HG03469 (cell line): ENCODE measurements at regions not wholly inside any gene's neighbourhood (a gene's known extent, or its start where the extent isn't known, plus 50 kb on each side); places are given as distances from the start of the nearest gene placed in this dataset.
"Not testable (repeated sequence)": the region's sequence is repeated elsewhere in the genome, so short reads cannot be mapped to it uniquely, and the experiment has no call there.

Experiments used
- ATAC-seq: cut with Tn5 transposase; IDR thresholded peaks from one replicate; pipeline ENCODE4 v1.9.1; 2021; ENCODE audit warnings: mild to moderate bottlenecking, moderate library complexity, moderate number of reproducible peaks; ENCODE audit not compliant: unreplicated experiment

DNA sequence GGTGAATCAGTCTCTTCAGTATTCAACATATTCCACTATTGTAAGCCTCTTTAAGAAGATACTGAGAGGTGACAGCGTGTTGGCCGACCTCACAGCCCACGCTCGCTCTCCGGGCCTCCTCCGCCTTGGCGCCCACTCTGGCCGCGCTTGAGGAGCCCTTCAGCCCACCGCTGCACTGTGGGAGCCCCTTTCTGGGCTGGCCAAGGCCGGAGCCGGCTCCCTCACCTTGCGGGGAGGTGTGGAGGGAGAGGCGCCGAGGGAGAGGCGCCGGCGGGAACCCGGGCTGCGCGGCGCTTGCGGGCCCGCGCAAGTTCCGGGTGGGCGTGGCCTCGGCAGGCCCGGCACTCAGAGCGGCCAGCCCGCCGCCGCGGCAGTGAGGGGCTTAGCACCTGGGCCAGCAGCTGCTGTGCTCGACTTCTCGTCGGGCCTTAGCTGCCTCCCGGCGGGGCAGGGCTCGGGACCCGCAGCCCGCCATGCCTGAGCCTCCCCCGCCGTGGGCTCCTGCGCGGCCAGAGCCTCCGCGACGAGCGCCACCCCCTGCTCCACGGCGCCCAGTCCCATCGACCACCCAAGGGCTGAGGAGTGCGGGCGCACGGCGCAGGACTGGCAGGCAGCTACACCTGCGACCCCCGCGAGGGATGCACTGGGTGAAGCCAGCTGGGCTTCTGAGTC, 306.4 kb downstream of the SEMA3D start:
- not testable (repeated sequence) for ATAC-seq

DNA sequence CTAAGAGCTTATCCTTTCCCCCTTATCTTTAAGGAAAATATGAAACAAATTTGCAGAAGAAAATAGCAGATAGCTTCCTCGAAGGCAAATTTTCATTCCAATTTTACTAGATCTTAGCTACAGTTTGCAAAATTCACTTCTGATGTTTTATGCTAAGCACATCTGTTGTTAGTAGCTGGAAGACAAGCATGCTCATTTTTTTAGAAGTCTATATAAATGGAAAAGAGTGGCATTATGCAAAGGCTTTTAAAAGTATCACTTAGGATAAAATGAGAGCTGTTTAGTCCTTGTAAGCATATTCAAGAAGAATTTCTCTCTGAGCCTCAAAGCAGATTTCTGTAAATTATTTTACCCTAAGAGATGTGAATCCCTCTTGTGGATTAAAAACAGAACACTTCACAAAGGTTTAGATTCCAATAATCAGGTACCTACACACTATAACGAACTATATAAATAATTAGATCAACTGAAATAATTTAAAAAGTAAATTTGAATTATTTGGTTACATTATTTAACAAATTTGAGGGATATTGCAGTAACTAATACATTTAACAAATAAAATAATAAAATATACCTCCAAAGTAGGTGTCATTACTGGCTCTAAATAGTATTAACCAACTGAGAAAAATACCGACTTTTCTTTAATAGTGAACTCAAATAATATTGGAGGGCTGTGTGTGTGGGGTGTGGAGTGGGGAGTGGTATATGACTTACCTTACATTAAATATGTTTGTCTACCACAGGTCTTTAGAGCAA, 307.1 kb downstream of the SEMA3D start:
- no peak for ATAC-seq

DNA sequence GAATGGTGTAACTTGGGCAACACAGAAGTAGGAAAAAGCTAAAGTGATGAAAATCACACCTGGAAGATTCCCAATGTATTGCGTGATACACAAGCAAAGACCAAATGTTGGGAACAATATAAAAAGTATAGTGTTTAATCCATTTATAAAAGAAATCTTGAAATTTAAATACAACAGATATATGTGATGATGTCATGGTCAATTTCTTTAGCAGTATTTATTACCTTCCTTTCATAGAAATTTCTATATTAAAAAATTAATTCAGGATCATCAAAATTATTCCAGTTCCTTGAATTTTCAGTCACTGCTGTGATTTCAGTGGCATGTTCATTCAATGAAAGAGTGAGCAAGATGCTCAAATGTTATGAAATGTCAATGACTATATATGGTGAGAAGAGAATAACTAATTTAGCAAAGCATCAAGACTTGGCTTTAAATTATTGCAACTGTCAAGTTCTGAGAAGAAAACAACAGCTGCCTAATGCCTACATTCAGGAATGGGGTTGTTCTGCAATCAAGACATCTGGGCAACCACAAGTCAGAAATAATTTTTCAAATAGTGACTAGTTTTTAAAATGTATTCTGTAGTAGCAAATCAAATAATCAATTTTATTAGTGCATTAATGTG, 308.8 kb downstream of the SEMA3D start:
- no peak for ATAC-seq

DNA sequence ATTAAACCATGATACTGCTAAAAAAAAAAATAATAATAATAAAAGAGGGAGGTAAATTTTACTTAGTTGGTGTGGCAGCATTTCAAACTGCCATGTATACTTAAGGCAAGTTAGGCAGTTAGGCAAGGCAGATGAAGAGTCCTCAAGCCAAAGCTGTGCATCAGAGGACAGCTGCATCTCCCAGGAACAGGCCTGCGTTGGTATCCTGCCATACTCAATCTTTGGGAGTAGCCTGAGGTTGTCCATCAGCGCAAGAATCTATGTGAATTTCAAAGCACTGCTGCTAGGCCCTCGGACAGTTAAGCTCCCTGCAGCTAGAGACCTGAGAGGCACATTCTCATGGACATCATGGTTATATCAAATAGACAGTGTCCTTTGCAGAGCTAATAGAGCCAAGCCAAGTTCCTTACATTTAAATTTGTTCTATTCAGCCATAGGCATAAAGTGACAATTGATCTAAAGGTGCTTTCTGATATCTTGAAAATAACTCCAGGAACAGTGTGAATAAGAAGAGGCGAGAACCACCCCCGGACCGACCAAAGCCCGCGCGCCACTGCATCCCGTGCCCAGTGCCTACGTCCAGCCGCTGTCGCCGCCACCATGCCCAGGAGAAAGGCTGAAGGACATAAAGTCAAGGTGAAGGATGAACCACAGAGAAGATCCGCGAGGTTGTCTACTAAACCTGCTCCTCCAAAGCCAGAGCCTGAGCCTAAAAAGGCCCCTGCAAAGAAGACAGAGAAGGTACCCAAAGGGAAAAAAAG, 310.6 kb downstream of the SEMA3D start:
- ATAC-seq = no peak

DNA sequence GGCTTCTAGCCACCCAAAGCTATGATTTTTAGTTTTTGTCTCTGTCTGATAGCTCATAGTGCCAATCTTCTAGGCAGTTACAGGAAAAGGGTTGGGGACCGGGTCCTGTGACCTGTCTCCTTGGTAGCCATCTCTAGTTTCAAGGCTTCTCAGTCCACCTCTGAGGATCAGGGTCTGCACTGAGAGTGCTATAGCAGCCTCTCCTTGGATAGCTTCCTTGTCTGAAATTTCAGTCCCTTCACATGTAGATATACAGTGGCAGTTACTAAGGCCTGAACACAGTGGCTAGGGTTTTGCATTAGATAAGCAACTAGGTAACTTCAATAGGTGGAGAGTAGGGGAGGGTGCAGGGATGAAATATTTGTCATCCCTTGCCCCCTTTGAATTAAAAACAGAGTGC, 321.3 kb downstream of the SEMA3D start:
- ATAC-seq = no peak

DNA sequence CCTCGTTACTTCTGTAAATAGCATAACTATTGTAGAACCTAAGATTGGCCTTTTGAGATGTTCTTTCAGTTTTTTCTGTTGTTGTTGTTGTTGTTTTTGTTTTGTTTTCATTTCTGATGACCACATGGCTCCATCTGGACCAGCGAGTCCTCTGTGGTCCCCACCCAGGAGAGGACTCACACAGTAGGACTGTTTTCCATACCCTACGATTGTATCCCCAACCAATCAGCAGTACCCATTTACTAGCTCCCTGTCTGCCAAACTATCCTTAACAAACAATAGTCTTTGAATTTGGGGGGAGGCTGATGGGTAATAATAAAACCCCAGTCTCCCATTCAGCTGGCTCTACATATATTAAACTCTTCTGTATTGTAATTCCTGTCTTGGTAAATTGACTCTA, 329.5 kb downstream of the SEMA3D start:
- no peak for ATAC-seq

DNA sequence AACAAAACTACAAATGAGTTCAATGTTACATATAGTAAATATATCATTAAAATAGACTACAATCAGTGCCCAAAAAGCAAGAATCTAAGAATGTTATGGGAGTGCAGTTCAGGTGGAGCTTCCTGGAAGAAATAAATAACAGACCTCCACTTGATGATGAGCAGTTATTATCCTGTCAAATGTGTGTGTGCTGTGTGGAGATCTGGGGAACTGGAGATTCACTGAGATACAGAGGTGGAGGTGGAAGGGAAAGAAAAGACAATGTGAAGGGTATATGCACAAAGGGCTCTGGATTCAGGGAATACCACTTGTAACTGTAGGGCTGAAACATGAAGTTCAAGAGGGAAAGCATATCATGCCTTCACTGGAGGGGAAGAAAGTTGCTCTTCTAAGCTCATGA, 331.1 kb downstream of the SEMA3D start:
- no peak for ATAC-seq

DNA sequence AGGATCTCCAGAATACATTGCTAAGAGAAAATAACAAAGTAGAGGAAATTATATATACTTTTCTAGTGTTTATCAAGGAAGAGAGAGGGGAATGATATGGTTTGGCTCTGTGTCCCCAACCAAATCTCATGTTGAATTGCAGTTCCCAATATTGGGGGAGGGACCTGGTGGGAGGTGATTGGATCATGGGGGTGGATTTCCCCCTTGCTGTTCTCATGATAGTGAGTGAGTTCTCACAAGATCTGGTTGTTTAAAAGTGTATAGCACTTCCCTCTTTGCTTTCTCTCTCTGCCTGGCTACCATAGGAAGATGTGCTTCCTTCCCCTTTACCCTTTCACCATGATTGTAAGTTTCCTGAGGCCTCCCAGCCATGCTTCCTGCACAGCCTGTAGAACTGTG, 337.9 kb downstream of the SEMA3D start:
- not testable (repeated sequence) for ATAC-seq

DNA sequence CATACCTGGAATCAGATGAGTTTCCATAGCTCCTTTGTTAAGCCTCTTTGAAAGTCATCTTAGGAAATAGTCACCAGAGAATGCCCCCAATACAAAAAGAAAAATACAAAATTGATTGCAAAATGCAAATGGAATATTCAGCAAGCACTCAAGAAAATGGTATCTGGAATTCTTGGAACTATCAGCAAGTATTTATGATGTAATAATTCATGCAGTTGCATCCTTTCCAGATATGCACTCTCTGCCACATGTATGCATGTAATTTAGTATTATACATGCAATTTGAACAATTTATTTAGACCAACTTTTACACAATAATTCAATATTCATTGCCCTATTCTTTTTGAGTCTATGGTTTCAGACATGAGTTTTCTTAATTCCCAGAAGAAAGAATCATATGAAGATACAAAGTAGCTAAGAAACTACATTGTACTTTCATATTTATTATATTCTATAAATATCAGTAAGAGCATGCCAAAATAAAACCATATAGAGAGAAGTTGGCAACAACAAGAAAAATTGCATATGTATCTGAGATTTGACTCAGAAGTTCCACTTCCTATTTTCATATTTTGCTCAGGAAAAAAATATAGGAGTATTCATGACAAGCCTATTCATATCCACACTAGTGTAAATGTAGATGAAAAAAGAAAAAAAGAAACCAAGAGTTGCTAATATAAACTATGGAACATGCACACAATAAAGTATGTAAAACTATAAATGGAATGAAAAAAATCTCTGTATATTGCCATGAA, 338.5 kb downstream of the SEMA3D start:
- ATAC-seq = no peak

DNA sequence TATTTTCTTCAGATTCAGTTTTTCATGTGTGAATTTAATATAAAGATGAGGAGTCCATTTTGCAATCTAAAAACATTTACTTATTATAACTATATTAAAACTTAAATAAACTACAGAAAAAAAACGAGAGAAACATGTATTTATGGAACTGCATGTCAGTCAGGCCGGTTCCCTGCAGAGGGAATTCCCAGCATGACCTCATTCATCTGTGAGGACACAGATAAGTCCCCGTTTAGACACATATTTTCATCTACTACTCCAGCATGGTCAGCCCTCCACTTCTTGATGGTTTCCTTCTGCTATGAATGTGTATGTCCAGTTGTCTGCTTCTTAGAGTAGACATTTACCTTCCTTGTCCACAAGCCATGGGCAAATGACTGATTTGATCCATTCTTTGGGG, 339.1 kb downstream of the SEMA3D start:
- ATAC-seq = no peak

DNA sequence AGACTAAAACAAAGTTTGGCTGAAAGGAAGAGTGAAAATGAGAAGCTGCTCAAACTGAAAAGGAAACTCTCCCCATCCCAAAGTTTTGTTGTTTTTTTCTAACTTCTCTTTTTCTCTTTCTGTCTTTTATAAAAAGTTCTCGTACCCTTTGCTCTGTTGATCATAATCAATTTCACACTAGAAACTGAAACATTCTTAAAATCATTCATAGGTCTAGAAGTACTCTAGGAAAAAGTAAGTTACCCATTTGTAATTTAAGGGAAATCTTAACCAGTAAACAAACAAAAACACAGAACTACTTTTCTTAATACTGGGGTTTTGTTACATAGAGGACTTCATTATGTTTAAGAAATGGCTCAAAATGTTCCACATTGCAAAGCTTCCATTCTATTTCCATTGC, 339.8 kb downstream of the SEMA3D start:
- ATAC-seq = no peak

DNA sequence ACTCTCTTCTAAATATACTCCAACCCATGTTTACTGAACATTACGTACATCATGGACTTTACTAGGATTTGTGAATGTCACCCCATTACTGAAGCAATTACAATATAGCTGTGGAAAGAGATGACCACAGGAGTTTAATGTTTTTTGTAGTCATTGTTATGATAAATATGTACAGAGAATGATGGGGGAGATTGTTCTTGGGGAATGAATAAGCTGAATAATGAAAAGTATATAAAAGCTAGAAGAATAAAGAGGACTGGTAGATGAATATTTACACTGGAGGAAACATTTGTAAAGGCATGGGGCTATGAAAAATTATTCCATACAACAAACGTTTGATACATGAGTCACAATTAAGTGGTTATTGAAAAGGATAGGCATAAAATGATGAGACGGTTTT, 340.9 kb downstream of the SEMA3D start:
- no peak for ATAC-seq

DNA sequence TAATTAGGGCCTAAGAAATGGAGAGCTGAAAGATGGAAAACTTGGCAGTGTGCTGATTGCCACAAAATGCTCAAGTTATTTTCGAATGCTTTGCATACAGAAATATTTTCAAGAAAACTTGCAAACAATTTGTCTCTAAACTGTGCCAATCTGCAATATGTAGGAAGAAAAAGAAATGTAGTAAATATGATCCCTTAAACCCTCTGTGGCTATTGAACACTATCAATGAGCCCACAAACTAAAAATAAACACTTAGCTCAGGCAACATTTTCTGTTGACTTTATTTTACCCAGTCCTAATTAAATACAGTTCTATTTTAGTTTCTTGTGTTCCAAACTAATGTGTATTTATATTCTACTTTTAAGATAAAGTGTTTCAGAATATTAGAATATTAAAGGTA, 342.1 kb downstream of the SEMA3D start:
- no peak for ATAC-seq

DNA sequence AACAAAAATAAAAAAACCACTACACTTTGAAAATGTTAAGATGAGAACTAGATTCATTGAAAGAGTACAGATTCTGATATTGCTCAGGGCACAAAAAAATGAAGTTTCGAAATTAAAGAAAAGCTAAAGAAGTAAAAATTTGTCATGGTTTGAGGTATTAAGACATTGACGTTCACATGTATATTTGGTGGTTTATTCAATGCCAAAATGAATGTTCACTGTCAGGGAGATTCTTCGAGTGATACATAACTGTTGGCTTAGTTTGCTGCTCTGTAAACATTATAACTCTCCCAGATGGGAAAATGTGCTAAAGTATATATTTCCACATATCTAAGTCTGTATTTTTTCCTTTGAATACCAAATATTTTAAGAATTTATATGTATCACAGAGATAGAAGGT, 345.0 kb downstream of the SEMA3D start:
- ATAC-seq = no peak

DNA sequence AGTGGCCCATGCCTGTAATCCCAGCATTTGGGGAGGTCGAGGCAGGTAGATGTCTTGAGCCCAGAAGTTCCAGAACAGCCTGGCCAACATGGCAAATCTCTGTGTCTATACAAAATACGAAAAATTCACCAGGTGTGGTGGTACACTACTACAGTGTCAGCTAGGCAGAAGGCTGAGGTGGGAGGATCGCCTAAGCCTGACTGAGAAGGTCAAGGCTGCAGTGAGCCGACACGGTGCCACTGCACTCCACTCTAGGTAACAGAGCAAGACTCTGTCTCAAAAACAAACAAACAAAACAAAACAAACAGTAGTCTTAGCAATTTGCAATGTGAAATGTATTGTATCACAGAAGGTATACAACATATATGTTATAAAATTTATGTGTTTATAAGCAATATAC, 348.0 kb downstream of the SEMA3D start:
- ATAC-seq = no peak

DNA sequence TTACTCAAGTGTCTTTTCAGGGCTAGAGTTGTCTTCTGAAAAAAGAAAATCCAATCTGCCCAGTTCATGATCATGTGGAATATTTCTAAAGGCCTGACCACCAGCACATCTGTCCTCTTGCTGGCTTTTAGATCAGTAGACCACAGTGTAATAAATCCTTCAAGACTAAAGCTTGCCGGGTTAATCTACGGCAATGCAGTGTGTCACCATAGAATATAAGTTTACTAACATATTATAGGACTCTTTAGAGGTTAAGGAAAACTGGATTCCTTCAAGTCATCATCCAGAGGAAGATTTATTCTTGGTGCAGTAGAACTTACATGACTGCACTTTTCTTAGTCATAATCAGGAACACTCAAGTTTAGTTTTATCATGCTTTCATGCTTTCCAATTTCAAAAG, 349.5 kb downstream of the SEMA3D start:
- no peak for ATAC-seq

DNA sequence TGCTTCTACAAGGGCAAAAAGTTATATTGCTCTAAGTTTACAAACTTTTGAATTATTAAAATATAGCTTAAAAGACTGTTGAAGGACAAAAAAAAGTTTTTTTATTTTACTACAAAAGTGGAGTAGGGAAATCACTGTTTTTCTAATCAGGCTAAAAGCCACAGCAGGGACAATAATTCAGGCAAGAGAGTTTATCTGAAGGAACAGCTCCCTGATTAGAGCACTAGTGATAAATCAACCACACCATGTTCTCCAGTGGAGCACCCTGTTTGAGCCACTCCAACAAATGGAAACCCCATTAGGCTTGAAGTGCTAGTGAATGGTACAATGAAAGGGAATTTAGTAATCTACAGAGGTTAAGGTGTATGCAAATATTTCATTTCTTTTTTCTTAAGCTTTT, 357.1 kb downstream of the SEMA3D start:
- no peak for ATAC-seq

DNA sequence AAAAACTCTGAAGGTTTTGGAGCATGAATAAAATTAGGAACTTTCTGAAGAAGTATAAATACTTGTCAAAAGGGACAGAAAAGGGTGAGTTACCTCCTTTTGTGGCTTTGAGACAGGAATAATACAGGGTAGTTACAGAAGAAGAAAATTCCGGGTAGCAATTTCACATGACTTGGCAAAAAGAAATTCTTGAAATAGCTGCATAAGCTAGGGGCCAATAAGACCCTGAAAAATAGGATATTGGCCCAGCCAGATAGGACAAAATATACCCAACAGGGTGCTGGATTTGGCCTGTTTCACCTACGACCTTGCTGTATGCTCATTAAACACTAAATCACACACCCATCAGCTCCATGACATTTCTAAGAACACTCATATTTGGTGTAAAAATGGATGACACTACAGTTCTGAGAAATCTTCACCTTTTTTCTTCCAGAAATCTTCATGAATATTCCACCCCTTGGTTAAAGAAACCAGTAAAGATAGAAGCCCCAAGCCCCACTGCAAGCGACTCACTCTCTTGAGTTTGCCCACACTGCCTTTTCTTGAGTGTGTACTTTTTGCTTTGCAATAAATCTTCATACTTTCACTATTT, 362.7 kb downstream of the SEMA3D start:
- ATAC-seq = no peak

DNA sequence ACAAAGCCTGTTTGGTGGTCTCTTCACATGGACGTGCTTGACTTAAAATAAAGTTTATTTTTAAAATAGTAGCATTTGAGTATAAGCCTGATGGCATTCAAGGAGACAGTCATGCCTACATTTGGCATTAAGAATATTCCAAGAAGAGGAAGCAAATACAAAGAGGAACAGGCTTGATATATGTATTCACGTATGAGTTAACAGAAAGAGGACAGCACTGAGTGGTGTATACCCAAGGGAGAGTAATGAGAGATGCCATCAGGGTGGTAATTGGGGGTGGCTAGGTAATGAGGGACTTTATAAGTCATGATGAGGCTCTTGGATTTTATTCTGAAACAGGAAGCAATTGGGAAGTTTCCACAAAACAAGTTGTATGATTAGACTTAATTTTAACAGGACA, 363.3 kb downstream of the SEMA3D start:
- ATAC-seq = no peak

DNA sequence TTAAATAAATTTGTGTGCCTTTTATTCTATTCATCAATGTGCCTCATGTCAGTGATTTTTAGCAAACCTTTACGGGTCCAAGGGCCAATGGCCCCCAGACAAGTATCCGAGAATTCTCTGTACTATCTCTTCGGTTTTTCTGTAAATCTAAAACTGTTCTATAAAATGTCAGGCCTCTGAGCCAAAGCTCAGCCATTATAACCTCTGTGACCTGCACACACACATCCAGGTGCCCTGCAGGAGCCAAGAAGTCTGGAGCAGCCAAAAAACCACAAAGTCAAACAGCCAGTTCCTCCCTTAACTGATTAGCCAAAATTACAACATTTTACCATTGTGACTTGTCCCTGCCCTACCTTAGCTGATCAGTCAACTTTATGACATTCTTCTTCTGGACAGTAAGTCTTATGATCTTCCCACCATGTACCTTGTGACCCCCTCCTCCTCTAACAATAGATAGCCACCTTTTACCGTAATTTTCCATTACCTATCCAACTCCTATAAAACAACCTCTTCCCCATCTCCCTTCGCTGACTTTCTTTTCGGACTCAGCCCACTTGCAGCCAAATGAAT, 363.8 kb downstream of the SEMA3D start:
- no peak for ATAC-seq
